ENCODE measurements at regions not wholly inside any gene's neighbourhood (a gene's known extent, or its start where the extent isn't known, plus 50 kb on each side); places are given as distances from the start of the nearest gene placed in this dataset.

- TF ChIP-seq POLR2AphosphoS5 (IDR thresholded peaks at IDR 0.05; ENCODE audit: low read depth, low read length) (no peak), POLR2A (IDR thresholded peaks at IDR 0.05; ENCODE audit: low read depth, low read length) (no peak)
- FAIRE-seq (no peak), DNase-seq (ENCODE audit: insufficient read length, low spot score) (no peak)
Measured at GRCh38 chr12:118853634-118854033, 127.7 kb upstream of the SRRM4 start.

GRCh38 chr12:118855858-118856257 is 125.5 kb upstream of the SRRM4 start:
- DNase-seq (ENCODE audit: insufficient read length, low spot score) (no peak), FAIRE-seq (no peak)
- no peak for TF ChIP-seq POU2F2 (IDR thresholded peaks at IDR 0.05; ENCODE audit: low read depth, low read length)
- TF ChIP-seq TAF1 (IDR thresholded peaks at IDR 0.05; ENCODE audit: low read depth, low read length), result no peak
- no peak for TF ChIP-seq POLR2AphosphoS5 (IDR thresholded peaks at IDR 0.05; ENCODE audit: low read depth, low read length)
- TF ChIP-seq PAX5 (IDR thresholded peaks at IDR 0.05; ENCODE audit: insufficient read depth, low read length, severe bottlenecking), result no peak
- TF ChIP-seq SPI1 (IDR thresholded peaks at IDR 0.05; ENCODE audit: low read depth, low read length), result no peak

- TF ChIP-seq POLR2A (IDR thresholded peaks at IDR 0.05; ENCODE audit: low read depth, low read length), result no peak
- no peak for TF ChIP-seq POLR2AphosphoS5 (IDR thresholded peaks at IDR 0.05; ENCODE audit: low read depth, low read length)
- TF ChIP-seq POU2F2 (IDR thresholded peaks at IDR 0.05; ENCODE audit: low read depth, low read length), result no peak
- TF ChIP-seq PAX5 (IDR thresholded peaks at IDR 0.05; ENCODE audit: insufficient read depth, low read length, severe bottlenecking), result no peak
- TF ChIP-seq SPI1 (IDR thresholded peaks at IDR 0.05; ENCODE audit: low read depth, low read length), result no peak
- no peak for TF ChIP-seq TAF1 (IDR thresholded peaks at IDR 0.05; ENCODE audit: low read depth, low read length)
- DNase-seq (ENCODE audit: insufficient read length, low spot score) (no peak), FAIRE-seq (no peak)
Measured at GRCh38 chr12:118866346-118866745, 115.0 kb upstream of the SRRM4 start.

- DNase-seq (ENCODE audit: insufficient read length, low spot score) (no peak), FAIRE-seq (no peak)
- TF ChIP-seq TAF1 (IDR thresholded peaks at IDR 0.05; ENCODE audit: low read depth, low read length), result no peak
- TF ChIP-seq SPI1 (IDR thresholded peaks at IDR 0.05; ENCODE audit: low read depth, low read length), result no peak
Measured at GRCh38 chr12:118870551-118870950, 110.8 kb upstream of the SRRM4 start.

GRCh38 chr12:118874698-118875548 is 106.4 kb upstream of the SRRM4 start:
- DNase-seq (ENCODE audit: insufficient read length, low spot score) (no peak), FAIRE-seq (no peak)
- TF ChIP-seq PAX5 (IDR thresholded peaks at IDR 0.05; ENCODE audit: insufficient read depth, low read length, severe bottlenecking) (no peak), POLR2A (IDR thresholded peaks at IDR 0.05; ENCODE audit: low read depth, low read length) (no peak), TAF1 (IDR thresholded peaks at IDR 0.05; ENCODE audit: low read depth, low read length) (no peak), SPI1 (IDR thresholded peaks at IDR 0.05; ENCODE audit: low read depth, low read length) (no peak), POLR2AphosphoS5 (IDR thresholded peaks at IDR 0.05; ENCODE audit: low read depth, low read length) (no peak), POU2F2 (IDR thresholded peaks at IDR 0.05; ENCODE audit: low read depth, low read length) (no peak)

GRCh38 chr12:118880720-118881493 is 100.4 kb upstream of the SRRM4 start:
- DNase-seq (ENCODE audit: insufficient read length, low spot score) (no peak), FAIRE-seq (no peak)
- no peak for TF ChIP-seq SPI1 (IDR thresholded peaks at IDR 0.05; ENCODE audit: low read depth, low read length)
- TF ChIP-seq POLR2A (IDR thresholded peaks at IDR 0.05; ENCODE audit: low read depth, low read length), result no peak
- no peak for TF ChIP-seq POU2F2 (IDR thresholded peaks at IDR 0.05; ENCODE audit: low read depth, low read length)
- TF ChIP-seq TAF1 (IDR thresholded peaks at IDR 0.05; ENCODE audit: low read depth, low read length), result no peak
- TF ChIP-seq PAX5 (IDR thresholded peaks at IDR 0.05; ENCODE audit: insufficient read depth, low read length, severe bottlenecking), result no peak

GRCh38 chr12:118884226-118884625 is 97.1 kb upstream of the SRRM4 start:
- FAIRE-seq, result no peak
- TF ChIP-seq POU2F2 (IDR thresholded peaks at IDR 0.05; ENCODE audit: low read depth, low read length) (no peak), POLR2A (IDR thresholded peaks at IDR 0.05; ENCODE audit: low read depth, low read length) (no peak), TAF1 (IDR thresholded peaks at IDR 0.05; ENCODE audit: low read depth, low read length) (no peak), POLR2AphosphoS5 (IDR thresholded peaks at IDR 0.05; ENCODE audit: low read depth, low read length) (no peak), SPI1 (IDR thresholded peaks at IDR 0.05; ENCODE audit: low read depth, low read length) (no peak), PAX5 (IDR thresholded peaks at IDR 0.05; ENCODE audit: insufficient read depth, low read length, severe bottlenecking) (no peak)
- DNase-seq (ENCODE audit: insufficient read length, low spot score), result no peak

- no peak for DNase-seq (ENCODE audit: insufficient read length, low spot score)
- no peak for TF ChIP-seq TAF1 (IDR thresholded peaks at IDR 0.05; ENCODE audit: low read depth, low read length)
- TF ChIP-seq POLR2AphosphoS5 (IDR thresholded peaks at IDR 0.05; ENCODE audit: low read depth, low read length), result no peak
- no peak for TF ChIP-seq POLR2A (IDR thresholded peaks at IDR 0.05; ENCODE audit: low read depth, low read length)
- TF ChIP-seq SPI1 (IDR thresholded peaks at IDR 0.05; ENCODE audit: low read depth, low read length), result no peak
- no peak for TF ChIP-seq PAX5 (IDR thresholded peaks at IDR 0.05; ENCODE audit: insufficient read depth, low read length, severe bottlenecking)
- TF ChIP-seq POU2F2 (IDR thresholded peaks at IDR 0.05; ENCODE audit: low read depth, low read length), result no peak
- FAIRE-seq, result no peak
Measured at GRCh38 chr12:118900993-118901392, 80.3 kb upstream of the SRRM4 start.

- no peak for TF ChIP-seq POU2F2 (IDR thresholded peaks at IDR 0.05; ENCODE audit: low read depth, low read length)
- no peak for TF ChIP-seq TAF1 (IDR thresholded peaks at IDR 0.05; ENCODE audit: low read depth, low read length)
- TF ChIP-seq SPI1 (IDR thresholded peaks at IDR 0.05; ENCODE audit: low read depth, low read length), result no peak
- no peak for TF ChIP-seq POLR2A (IDR thresholded peaks at IDR 0.05; ENCODE audit: low read depth, low read length)
- TF ChIP-seq POLR2AphosphoS5 (IDR thresholded peaks at IDR 0.05; ENCODE audit: low read depth, low read length), result no peak
- TF ChIP-seq PAX5 (IDR thresholded peaks at IDR 0.05; ENCODE audit: insufficient read depth, low read length, severe bottlenecking), result no peak
- FAIRE-seq, result no peak
- DNase-seq (ENCODE audit: insufficient read length, low spot score), result no peak
Measured at GRCh38 chr12:118908811-118909210, 72.5 kb upstream of the SRRM4 start.

Data from GM12891 (cell line).